HG03135 (cell line): ENCODE measurements at regions not wholly inside any gene's neighbourhood (a gene's known extent, or its start where the extent isn't known, plus 50 kb on each side); places are given as distances from the start of the nearest gene placed in this dataset.
"Not testable (repeated sequence)": the region's sequence is repeated elsewhere in the genome, so short reads cannot be mapped to it uniquely, and the experiment has no call there.

ENCODE experiments used
- ATAC-seq: cut with Tn5 transposase; IDR thresholded peaks from one replicate; pipeline ENCODE4 v1.9.1; 2021; ENCODE audit warnings: mild to moderate bottlenecking, moderate library complexity; ENCODE audit not compliant: unreplicated experiment

- ATAC-seq = no peak
These were observed 742.8 kb downstream of the FAM181B start for GRCh38 chr11:81990659-81991443.

GRCh38 chr11:81989093-81989492 lies 744.6 kb downstream of the FAM181B start:
- no peak for ATAC-seq

- no peak for ATAC-seq
These were observed 745.7 kb downstream of the FAM181B start for GRCh38 chr11:81987829-81988472.

GRCh38 chr11:81986556-81987161 lies 747.0 kb downstream of the FAM181B start:
- no peak for ATAC-seq

GRCh38 chr11:81979448-81979847 lies 754.2 kb downstream of the FAM181B start:
- ATAC-seq = no peak

- ATAC-seq = no peak
These were observed 758.3 kb downstream of the FAM181B start for GRCh38 chr11:81975261-81975900.

GRCh38 chr11:81970886-81971285 lies 762.8 kb downstream of the FAM181B start:
- ATAC-seq = no peak

GRCh38 chr11:81967242-81967641 lies 766.4 kb downstream of the FAM181B start:
- no peak for ATAC-seq

GRCh38 chr11:81966340-81966739 lies 767.3 kb downstream of the FAM181B start:
- no peak for ATAC-seq

GRCh38 chr11:81963018-81963417 lies 770.6 kb downstream of the FAM181B start:
- ATAC-seq = no peak

- ATAC-seq = no peak
These were observed 773.2 kb downstream of the FAM181B start for GRCh38 chr11:81960443-81960842.

GRCh38 chr11:81959341-81959740 lies 774.3 kb downstream of the FAM181B start:
- ATAC-seq = no peak

- not testable (repeated sequence) for ATAC-seq
These were observed 779.4 kb downstream of the FAM181B start for GRCh38 chr11:81954301-81954700.

- no peak for ATAC-seq
These were observed 786.8 kb downstream of the FAM181B start for GRCh38 chr11:81946831-81947230.

GRCh38 chr11:81942646-81943045 lies 791.0 kb downstream of the FAM181B start:
- no peak for ATAC-seq

GRCh38 chr11:81941998-81942397 lies 791.7 kb downstream of the FAM181B start:
- ATAC-seq = no peak

GRCh38 chr11:81932303-81932702 lies 801.4 kb downstream of the FAM181B start:
- ATAC-seq = no peak

GRCh38 chr11:81920205-81920604 lies 813.5 kb downstream of the FAM181B start:
- ATAC-seq = no peak

GRCh38 chr11:81916451-81916850 lies 817.2 kb downstream of the FAM181B start:
- no peak for ATAC-seq

- ATAC-seq = no peak
These were observed 818.6 kb downstream of the FAM181B start for GRCh38 chr11:81915045-81915444.

GRCh38 chr11:81913793-81914192 lies 819.9 kb downstream of the FAM181B start:
- no peak for ATAC-seq

GRCh38 chr11:81907996-81908395 lies 825.7 kb downstream of the FAM181B start:
- no peak for ATAC-seq
